ENCODE measurements at regions not wholly inside any gene's neighbourhood (a gene's known extent, or its start where the extent isn't known, plus 50 kb on each side); places are given as distances from the start of the nearest gene placed in this dataset.

- no peak for DNase-seq (ENCODE audit: low read depth in 2 of 2)
Measured at GRCh38 chr1:10897321-10897980, 101.0 kb upstream of the CASZ1 start.

- DNase-seq (ENCODE audit: low read depth in 2 of 2): no peak
Measured at GRCh38 chr1:10897981-10898728, 101.7 kb upstream of the CASZ1 start.

GRCh38 chr1:10898921-10899320 lies 102.5 kb upstream of the CASZ1 start:
- DNase-seq (ENCODE audit: low read depth in 2 of 2): no peak

- no peak for DNase-seq (ENCODE audit: low read depth in 2 of 2)
Measured at GRCh38 chr1:10899490-10900250, 103.2 kb upstream of the CASZ1 start.

- DNase-seq (ENCODE audit: low read depth in 2 of 2): no peak
Measured at GRCh38 chr1:10900251-10900651, 103.8 kb upstream of the CASZ1 start.

- DNase-seq (ENCODE audit: low read depth in 2 of 2): no peak
Measured at GRCh38 chr1:10900691-10901090, 104.2 kb upstream of the CASZ1 start.

- DNase-seq (ENCODE audit: low read depth in 2 of 2): no peak
Measured at GRCh38 chr1:10901091-10901890, 104.8 kb upstream of the CASZ1 start.

- DNase-seq (ENCODE audit: low read depth in 2 of 2): no peak
Measured at GRCh38 chr1:10901891-10902805, 105.7 kb upstream of the CASZ1 start.

GRCh38 chr1:10903421-10903820 lies 107.0 kb upstream of the CASZ1 start:
- no peak for DNase-seq (ENCODE audit: low read depth in 2 of 2)

- DNase-seq (ENCODE audit: low read depth in 2 of 2): no peak
Measured at GRCh38 chr1:10903821-10904220, 107.4 kb upstream of the CASZ1 start.

GRCh38 chr1:10904396-10905358 lies 107.8 kb upstream of the TARDBP start:
- no peak for DNase-seq (ENCODE audit: low read depth in 2 of 2)

GRCh38 chr1:10905841-10906655 lies 106.4 kb upstream of the TARDBP start:
- no peak for DNase-seq (ENCODE audit: low read depth in 2 of 2)

- DNase-seq (ENCODE audit: low read depth in 2 of 2): no peak
Measured at GRCh38 chr1:10906866-10907519, 105.5 kb upstream of the TARDBP start.

GRCh38 chr1:10908266-10908665 lies 104.2 kb upstream of the TARDBP start:
- no peak for DNase-seq (ENCODE audit: low read depth in 2 of 2)

- peak; percentile 56 to 68 for DNase-seq (ENCODE audit: low read depth in 2 of 2)
Measured at GRCh38 chr1:10909697-10910680, 102.5 kb upstream of the TARDBP start.

GRCh38 chr1:10910681-10911489 lies 101.6 kb upstream of the TARDBP start:
- DNase-seq (ENCODE audit: low read depth in 2 of 2): no peak
